ENCODE measurements at regions not wholly inside any gene's neighbourhood (a gene's known extent, or its start where the extent isn't known, plus 50 kb on each side); places are given as distances from the start of the nearest gene placed in this dataset.
"Not testable (repeated sequence)": the region's sequence is repeated elsewhere in the genome, so short reads cannot be mapped to it uniquely, and the experiment has no call there.

- no peak for DNase-seq
- TF ChIP-seq POLR2A (IDR thresholded peaks at IDR 0.05; ENCODE audit: low read length) = no peak
- TF ChIP-seq GATA1 (IDR thresholded peaks at IDR 0.05; ENCODE audit: low read depth, low read length) = no peak
These were observed 1074.1 kb upstream of the SLIT2 start for GRCh38 chr4:19177616-19178015.

- DNase-seq = no peak
- TF ChIP-seq POLR2A (IDR thresholded peaks at IDR 0.05; ENCODE audit: low read length) (no peak), GATA1 (IDR thresholded peaks at IDR 0.05; ENCODE audit: low read depth, low read length) (no peak)
These were observed 1079.9 kb upstream of the SLIT2 start for GRCh38 chr4:19171832-19172231.

- TF ChIP-seq POLR2A (IDR thresholded peaks at IDR 0.05; ENCODE audit: low read length) (no peak), GATA1 (IDR thresholded peaks at IDR 0.05; ENCODE audit: low read depth, low read length) (no peak)
- no peak for DNase-seq
These were observed 1084.4 kb upstream of the SLIT2 start for GRCh38 chr4:19167311-19167710.

GRCh38 chr4:19164334-19164733, 1087.4 kb upstream of the SLIT2 start:
- TF ChIP-seq POLR2A (IDR thresholded peaks at IDR 0.05; ENCODE audit: low read length) (no peak), GATA1 (IDR thresholded peaks at IDR 0.05; ENCODE audit: low read depth, low read length) (no peak)
- no peak for DNase-seq

GRCh38 chr4:19159874-19160273, 1091.8 kb upstream of the SLIT2 start:
- DNase-seq = no peak
- no peak for TF ChIP-seq GATA1 (IDR thresholded peaks at IDR 0.05; ENCODE audit: low read depth, low read length)
- no peak for TF ChIP-seq POLR2A (IDR thresholded peaks at IDR 0.05; ENCODE audit: low read length)

- TF ChIP-seq GATA1 (IDR thresholded peaks at IDR 0.05; ENCODE audit: low read depth, low read length) (no peak), POLR2A (IDR thresholded peaks at IDR 0.05; ENCODE audit: low read length) (no peak)
- no peak for DNase-seq
These were observed 1093.4 kb upstream of the SLIT2 start for GRCh38 chr4:19158107-19158809.

GRCh38 chr4:19156786-19157185, 1094.9 kb upstream of the SLIT2 start:
- no peak for DNase-seq
- TF ChIP-seq GATA1 (IDR thresholded peaks at IDR 0.05; ENCODE audit: low read depth, low read length) (no peak), POLR2A (IDR thresholded peaks at IDR 0.05; ENCODE audit: low read length) (no peak)

GRCh38 chr4:19155568-19155967, 1096.1 kb upstream of the SLIT2 start:
- DNase-seq = no peak
- TF ChIP-seq GATA1 (IDR thresholded peaks at IDR 0.05; ENCODE audit: low read depth, low read length) (no peak), POLR2A (IDR thresholded peaks at IDR 0.05; ENCODE audit: low read length) (no peak)

- DNase-seq = not testable (repeated sequence)
These were observed 1097.4 kb upstream of the SLIT2 start for GRCh38 chr4:19154267-19154666.

- TF ChIP-seq POLR2A (IDR thresholded peaks at IDR 0.05; ENCODE audit: low read length) = no peak
- TF ChIP-seq GATA1 (IDR thresholded peaks at IDR 0.05; ENCODE audit: low read depth, low read length) = no peak
- DNase-seq = no peak
These were observed 1099.4 kb upstream of the SLIT2 start for GRCh38 chr4:19152264-19152663.

GRCh38 chr4:19151684-19152083, 1100.0 kb upstream of the SLIT2 start:
- no peak for TF ChIP-seq POLR2A (IDR thresholded peaks at IDR 0.05; ENCODE audit: low read length)
- no peak for TF ChIP-seq GATA1 (IDR thresholded peaks at IDR 0.05; ENCODE audit: low read depth, low read length)
- no peak for DNase-seq

- TF ChIP-seq POLR2A (IDR thresholded peaks at IDR 0.05; ENCODE audit: low read length) (no peak), GATA1 (IDR thresholded peaks at IDR 0.05; ENCODE audit: low read depth, low read length) (no peak)
- no peak for DNase-seq
These were observed 1105.7 kb upstream of the SLIT2 start for GRCh38 chr4:19146038-19146437.

- no peak for DNase-seq
- TF ChIP-seq POLR2A (IDR thresholded peaks at IDR 0.05; ENCODE audit: low read length) (no peak), GATA1 (IDR thresholded peaks at IDR 0.05; ENCODE audit: low read depth, low read length) (no peak)
These were observed 1114.5 kb upstream of the LCORL start for GRCh38 chr4:19135895-19136633.

- TF ChIP-seq POLR2A (IDR thresholded peaks at IDR 0.05; ENCODE audit: low read length) (no peak), GATA1 (IDR thresholded peaks at IDR 0.05; ENCODE audit: low read depth, low read length) (no peak)
- no peak for DNase-seq
These were observed 1113.1 kb upstream of the LCORL start for GRCh38 chr4:19134685-19135084.

- no peak for TF ChIP-seq POLR2A (IDR thresholded peaks at IDR 0.05; ENCODE audit: low read length)
- DNase-seq = no peak
These were observed 1111.8 kb upstream of the LCORL start for GRCh38 chr4:19133315-19133714.

All from erythroblast (primary cell).